ENCODE measurements at regions not wholly inside any gene's neighbourhood (a gene's known extent, or its start where the extent isn't known, plus 50 kb on each side); places are given as distances from the start of the nearest gene placed in this dataset.

GRCh38 chr22:49052560-49052959 lies 775.1 kb downstream of the BRD1 start:
- intact Hi-C loops (cut with DNase I), result no loop called here
- Histone ChIP-seq H3K27ac (no peak overlapping the region), H3K4me1 (no peaks in the 10 kb centered on the region), H3K36me3 (no peaks in the 10 kb centered on the region), H3K9me3 (no peaks in the 10 kb centered on the region), H3K4me3 (peak overlapping the region in 3 of 4 donors; percentile 37 to 42 (median 41)), H3K27me3 (peaks cover 0 to 18% (median 0%) of the 10 kb centered on the region in 3 donors)
- DNase-seq, result no peak
- TF ChIP-seq POLR2AphosphoS5 (IDR thresholded peaks at IDR 0.05) (no peak), CTCF (IDR thresholded peaks at IDR 0.05) (no peak), EP300 (IDR thresholded peaks at IDR 0.05) (no peak), POLR2A (IDR thresholded peaks at IDR 0.05) (no peak)
- 57 to 72% methylated on average over 12 of the region's 12 CpGs for WGBS, 2 donors

GRCh38 chr22:49052023-49052538 lies 775.6 kb downstream of the BRD1 start:
- Histone ChIP-seq H3K4me3 (peak overlapping the region; percentile 21 to 42 (median 39)), H3K27ac (no peak overlapping the region), H3K4me1 (no peaks in the 10 kb centered on the region), H3K36me3 (no peaks in the 10 kb centered on the region), H3K27me3 (peaks cover 0 to 16% (median 0%) of the 10 kb centered on the region in 3 donors), H3K9me3 (no peaks in the 10 kb centered on the region)
- WGBS, 2 donors, result 50 to 62% methylated on average over 36 of the region's 36 CpGs
- intact Hi-C loops (cut with DNase I), result no loop called here
- no peak for DNase-seq
- TF ChIP-seq EP300 (IDR thresholded peaks at IDR 0.05) (no peak), POLR2AphosphoS5 (IDR thresholded peaks at IDR 0.05) (peak in 2 of 4 donors; percentile 36)

GRCh38 chr22:49051491-49052022 lies 776.1 kb downstream of the BRD1 start:
- no peaks in the 10 kb centered on the region for H3K4me1 ChIP-seq
- no peak overlapping the region for H3K27ac ChIP-seq
- no peaks in the 10 kb centered on the region for H3K9me3 ChIP-seq
- 79 to 81% methylated on average over 31 of the region's 31 CpGs for WGBS, 2 donors
- H3K36me3 ChIP-seq, result no peaks in the 10 kb centered on the region
- DNase-seq, result no peak
- TF ChIP-seq POLR2A (IDR thresholded peaks at IDR 0.05) (no peak), CTCF (IDR thresholded peaks at IDR 0.05) (no peak), POLR2AphosphoS5 (IDR thresholded peaks at IDR 0.05) (no peak), EP300 (IDR thresholded peaks at IDR 0.05) (no peak)
- intact Hi-C loops (cut with DNase I), result no loop called here
- H3K4me3 ChIP-seq, result peak overlapping the region in 3 of 4 donors; percentile 37 to 42 (median 41)
- peaks cover 0 to 17% (median 0%) of the 10 kb centered on the region in 3 donors for H3K27me3 ChIP-seq

GRCh38 chr22:49049691-49050090 lies 778.0 kb downstream of the BRD1 start:
- H3K9me3 ChIP-seq, result no peaks in the 10 kb centered on the region
- H3K27me3 ChIP-seq, result peaks cover 0 to 32% (median 4%) of the 10 kb centered on the region in 3 donors
- H3K4me3 ChIP-seq, result no peak overlapping the region
- no peaks in the 10 kb centered on the region for H3K4me1 ChIP-seq
- H3K36me3 ChIP-seq, result no peaks in the 10 kb centered on the region
- TF ChIP-seq POLR2AphosphoS5 (IDR thresholded peaks at IDR 0.05) (no peak), EP300 (IDR thresholded peaks at IDR 0.05) (no peak), POLR2A (IDR thresholded peaks at IDR 0.05) (no peak), CTCF (IDR thresholded peaks at IDR 0.05) (no peak)
- intact Hi-C loops (cut with DNase I), result no loop called here
- no peak overlapping the region for H3K27ac ChIP-seq
- no peak for DNase-seq
- WGBS, 2 donors, result 88 to 93% methylated on average over 12 of the region's 12 CpGs

- no peak for DNase-seq
- H3K36me3 ChIP-seq, result no peaks in the 10 kb centered on the region
- TF ChIP-seq POLR2AphosphoS5 (IDR thresholded peaks at IDR 0.05) (no peak), POLR2A (IDR thresholded peaks at IDR 0.05) (no peak), CTCF (IDR thresholded peaks at IDR 0.05) (no peak), EP300 (IDR thresholded peaks at IDR 0.05) (no peak)
- H3K4me1 ChIP-seq, result no peaks in the 10 kb centered on the region
- H3K27me3 ChIP-seq, result peaks cover 0 to 32% (median 4%) of the 10 kb centered on the region in 3 donors
- H3K4me3 ChIP-seq, result no peak overlapping the region
- intact Hi-C loops (cut with DNase I), result no loop called here
- 82 to 85% methylated on average over 11 of the region's 11 CpGs for WGBS, 2 donors
- H3K27ac ChIP-seq, result no peak overlapping the region
- no peaks in the 10 kb centered on the region for H3K9me3 ChIP-seq
Observed at GRCh38 chr22:49048591-49048990, 779.1 kb downstream of the BRD1 start.
